Fibroblast of lung (primary cell): ENCODE measurements at regions not wholly inside any gene's neighbourhood (a gene's known extent, or its start where the extent isn't known, plus 50 kb on each side); places are given as distances from the start of the nearest gene placed in this dataset.
A peak's percentile ranks its signal among the peaks of the same experiment; 100 is the strongest.

Experiments
- DNase-seq, 2 donors: peaks; one replicate each; pipeline versions ENCODE4 v3.0.0 to v3.0.0-alpha.2; 2010; ENCODE audit warnings: low read depth in 2 of 2
- H2AFZ ChIP-seq: 2 replicates; pipeline ENCODE4 v1.5.1; 2012; ENCODE audit warnings: low read length, control low read depth, inconsistent platforms
- H3K27ac ChIP-seq: 2 replicates; pipeline ENCODE4 v1.5.1; 2011; ENCODE audit warnings: low read length, control low read depth; ENCODE audit not compliant: insufficient read depth
- H3K27me3 ChIP-seq: 2 replicates; pipeline ENCODE4 v1.5.1; 2011; ENCODE audit warnings: mild to moderate bottlenecking, low read length; ENCODE audit not compliant: control insufficient read depth, insufficient read depth
- H3K36me3 ChIP-seq: 2 replicates; pipeline ENCODE4 v1.5.1; 2011; ENCODE audit warnings: low read length; ENCODE audit not compliant: control insufficient read depth, insufficient read depth
- H3K4me1 ChIP-seq: 2 replicates; pipeline ENCODE4 v1.5.1; 2011; ENCODE audit warnings: low read length; ENCODE audit not compliant: control insufficient read depth, insufficient read depth; ENCODE audit errors: extremely low read depth
- H3K4me2 ChIP-seq: 2 replicates; pipeline ENCODE4 v1.5.1; 2011; ENCODE audit warnings: low read length, control low read depth; ENCODE audit not compliant: insufficient read depth; ENCODE audit errors: extremely low read depth
- H3K4me3 ChIP-seq, 4 experiments: fragments of 200-600 bp in 1 of 4; sonication (generic) in 1 of 4; replicated peaks in 1 of 4; 2 replicates each; pipeline ENCODE4 v1.5.1; 2011 to 2016; ENCODE audit warnings: low read length in 4 of 4, low read depth in 3 of 4, mild to moderate bottlenecking in 3 of 4, control low read depth in 2 of 4, inconsistent platforms in 1 of 4, mixed read lengths in 1 of 4; ENCODE audit not compliant: insufficient read depth in 1 of 4; ENCODE audit errors: control extremely low read depth in 1 of 4
- H3K79me2 ChIP-seq: 2 replicates; pipeline ENCODE4 v1.5.1; 2012; ENCODE audit warnings: mild to moderate bottlenecking, low read length, inconsistent platforms; ENCODE audit not compliant: control insufficient read depth, insufficient read depth
- H3K9ac ChIP-seq: 2 replicates; pipeline ENCODE4 v1.5.1; 2011; ENCODE audit warnings: mild to moderate bottlenecking, low read length, control low read depth; ENCODE audit not compliant: insufficient read depth
- H3K9me3 ChIP-seq: 2 replicates; pipeline ENCODE4 v1.5.1; 2012; ENCODE audit warnings: low read depth, low read length; ENCODE audit not compliant: control insufficient read depth, insufficient read depth
- H4K20me1 ChIP-seq: 2 replicates; pipeline ENCODE4 v1.5.1; 2011; ENCODE audit warnings: low read length; ENCODE audit not compliant: control insufficient read depth, insufficient read depth; ENCODE audit errors: extremely low read depth
- CTCF ChIP-seq, 2 donors: IDR thresholded peaks in 1 of 2; conservative IDR thresholded peaks in 1 of 2; 1 replicate in 1 of 2; 2 replicates in 1 of 2; pipeline ENCODE4 v1.5.1; 2011 to 2012; ENCODE audit warnings: low read length in 2 of 2, control low read depth in 1 of 2, inconsistent platforms in 1 of 2, low read depth in 1 of 2, mild to moderate bottlenecking in 1 of 2
- EZH2 ChIP-seq: IDR thresholded peaks from 2 replicates; pipeline ENCODE4 v1.5.1; 2012; ENCODE audit warnings: low read length, control low read depth, mild to moderate bottlenecking; ENCODE audit errors: missing control alignments

- Histone ChIP-seq H3K79me2 (no peaks in the 10 kb centered on the region), H3K4me2 (no peak overlapping the region), H3K9ac (no peak overlapping the region), H3K4me1 (no peaks in the 10 kb centered on the region), H3K27me3 (no peaks in the 10 kb centered on the region), H3K27ac (no peak overlapping the region), H4K20me1 (no peaks in the 10 kb centered on the region), H2AFZ (no peak overlapping the region), H3K9me3 (no peaks in the 10 kb centered on the region), H3K4me3 (no peak overlapping the region), H3K36me3 (no peaks in the 10 kb centered on the region)
- no peak for DNase-seq
- TF ChIP-seq EZH2 (no peak), CTCF (conservative IDR thresholded peaks at IDR 0.05 in 1 of 2, IDR thresholded peaks at IDR 0.05 in 1 of 2; ENCODE audit: low read depth in 1 of 2, low read length in 2 of 2) (no peak)
Measured at GRCh38 chr16:86091976-86092375, 193.0 kb downstream of the IRF8 start.

GRCh38 chr16:86092586-86093480 lies 193.9 kb downstream of the IRF8 start:
- no peak for DNase-seq
- Histone ChIP-seq H4K20me1 (no peaks in the 10 kb centered on the region), H3K36me3 (no peaks in the 10 kb centered on the region), H3K4me2 (no peak overlapping the region), H3K4me1 (no peaks in the 10 kb centered on the region), H3K27ac (no peak overlapping the region), H3K79me2 (no peaks in the 10 kb centered on the region), H3K9me3 (no peaks in the 10 kb centered on the region), H3K9ac (no peak overlapping the region), H3K4me3 (no peak overlapping the region), H2AFZ (no peak overlapping the region), H3K27me3 (no peaks in the 10 kb centered on the region)
- TF ChIP-seq EZH2 (no peak), CTCF (conservative IDR thresholded peaks at IDR 0.05 in 1 of 2, IDR thresholded peaks at IDR 0.05 in 1 of 2; ENCODE audit: low read depth in 1 of 2, low read length in 2 of 2) (no peak)

- Histone ChIP-seq H3K4me3 (no peak overlapping the region), H3K9me3 (no peaks in the 10 kb centered on the region), H3K79me2 (no peaks in the 10 kb centered on the region), H3K27me3 (no peaks in the 10 kb centered on the region), H3K4me2 (no peak overlapping the region), H3K36me3 (no peaks in the 10 kb centered on the region), H2AFZ (no peak overlapping the region), H3K27ac (no peak overlapping the region), H3K4me1 (no peaks in the 10 kb centered on the region), H3K9ac (no peak overlapping the region), H4K20me1 (no peaks in the 10 kb centered on the region)
- TF ChIP-seq CTCF (conservative IDR thresholded peaks at IDR 0.05 in 1 of 2, IDR thresholded peaks at IDR 0.05 in 1 of 2; ENCODE audit: low read depth in 1 of 2, low read length in 2 of 2) (peak; percentile 31 to 32), EZH2 (no peak)
- no peak for DNase-seq
Measured at GRCh38 chr16:86093801-86094750, 195.1 kb downstream of the IRF8 start.
